ENCODE measurements at regions not wholly inside any gene's neighbourhood (a gene's known extent, or its start where the extent isn't known, plus 50 kb on each side); places are given as distances from the start of the nearest gene placed in this dataset.

DNA sequence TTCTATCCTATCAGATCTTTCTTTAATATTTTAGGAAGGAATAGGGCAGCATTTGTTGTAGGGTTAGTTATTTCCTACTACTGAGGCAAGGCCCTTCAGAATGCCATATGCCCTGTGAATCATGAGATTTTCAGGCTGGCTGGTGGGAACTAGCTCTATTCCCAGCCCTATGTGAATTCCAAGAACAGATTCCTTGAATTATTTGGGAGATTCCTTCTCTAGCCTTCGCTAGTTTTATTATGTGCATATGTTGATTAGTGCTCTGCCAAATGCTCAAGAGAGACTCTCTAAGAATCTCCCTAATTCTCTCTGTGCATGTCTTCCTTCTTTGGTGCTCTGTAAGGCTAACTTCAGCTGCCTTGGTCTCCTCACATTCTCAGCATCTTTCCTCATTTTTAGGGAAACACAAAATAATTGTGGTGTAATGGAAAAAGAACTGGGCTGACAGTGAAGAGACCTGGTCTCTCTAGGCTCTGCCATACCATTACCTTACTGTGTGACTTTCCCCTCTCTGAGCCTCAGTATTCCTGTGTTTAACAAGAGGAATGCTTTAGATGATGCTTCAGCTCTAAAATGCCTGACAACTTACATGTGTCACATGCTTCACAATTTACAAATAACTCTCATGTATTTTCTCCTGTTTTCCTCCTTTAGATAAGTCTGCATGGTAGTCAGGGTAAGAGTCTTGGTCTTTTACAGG, 79.7 kb downstream of the VMA21 start:
- DNase-seq: no peak

DNA sequence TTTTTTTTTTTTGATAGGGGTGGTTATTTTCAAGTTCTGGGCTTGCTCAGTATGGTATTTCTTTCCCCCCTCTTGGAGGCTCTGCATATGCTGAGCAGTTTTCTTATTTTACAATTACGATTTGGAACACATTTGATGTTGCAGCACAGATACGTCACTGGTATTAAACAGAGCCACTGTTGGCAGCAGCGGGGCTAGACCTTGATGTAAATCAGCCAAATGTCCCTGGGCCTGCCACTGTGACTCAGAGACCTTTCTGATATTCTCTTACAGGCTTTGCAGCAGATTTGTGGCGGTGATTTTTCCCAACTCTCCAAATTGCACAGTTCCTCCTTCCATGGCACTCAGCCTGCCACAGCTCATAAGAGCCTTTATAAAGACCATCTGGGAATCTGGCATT, 81.1 kb downstream of the VMA21 start:
- DNase-seq: no peak

GRCh38 chrX:151488677-151489076, 74.8 kb upstream of the PASD1 start:
- DNase-seq: peak; percentile 25

DNA sequence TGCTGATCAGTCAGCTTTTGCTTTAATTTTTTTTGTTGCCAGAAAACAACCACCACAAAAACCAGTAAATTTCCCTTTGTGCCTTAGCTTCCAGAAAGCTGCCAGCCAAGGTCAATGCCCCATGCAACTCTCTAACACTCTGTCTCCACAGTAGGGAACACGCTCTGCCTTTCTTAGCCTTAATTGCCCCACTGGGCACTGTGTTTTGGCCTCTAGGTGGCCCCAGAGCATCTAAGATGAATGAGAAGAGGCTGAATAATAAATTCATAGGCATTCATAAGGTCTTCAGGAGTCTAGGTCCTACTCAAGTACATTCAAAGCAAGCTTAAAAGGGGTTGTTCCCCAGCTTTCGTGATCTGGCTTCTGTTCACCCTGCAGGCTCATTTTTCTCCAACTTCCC, 57.7 kb upstream of the PASD1 start:
- DNase-seq: peak; percentile 22

DNA sequence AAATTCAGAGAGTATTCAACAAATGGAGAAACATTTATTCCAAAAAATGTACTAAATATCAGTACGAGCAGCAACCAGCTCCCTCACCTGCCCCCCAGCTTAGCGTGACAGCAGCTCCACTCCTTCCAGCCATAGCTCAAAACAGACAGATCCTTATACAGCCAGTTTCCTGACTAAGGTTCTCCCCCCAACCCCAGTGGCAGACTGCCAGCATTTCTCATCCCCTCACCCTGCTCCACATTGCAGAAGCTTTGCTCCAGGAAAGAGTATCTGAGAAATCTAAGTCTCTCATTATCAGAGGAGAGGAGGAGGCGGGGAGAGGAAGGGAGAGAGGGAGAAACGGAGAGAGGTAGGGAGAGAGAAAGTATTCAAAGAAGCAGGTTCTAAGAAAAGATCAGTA, 53.3 kb upstream of the PASD1 start:
- DNase-seq: no peak

DNA sequence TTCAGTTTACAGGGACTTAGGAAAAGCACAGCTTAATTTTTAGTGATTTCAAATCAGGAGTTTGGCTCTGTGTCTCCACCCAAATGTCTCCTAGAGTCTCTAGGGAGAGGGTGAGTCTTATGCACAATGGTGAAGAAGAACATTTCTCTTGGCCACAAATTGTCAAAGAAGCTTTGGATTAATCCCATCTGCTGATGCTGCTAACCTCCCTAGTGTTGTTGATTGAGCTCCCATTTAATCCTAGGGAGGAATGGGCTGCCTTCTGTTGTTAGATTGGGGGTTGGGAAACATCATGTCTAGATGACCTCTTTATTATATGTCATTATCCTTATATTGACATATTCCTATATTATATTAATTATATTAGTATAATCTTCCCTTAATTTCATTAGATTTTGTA, 50.0 kb upstream of the PASD1 start:
- no peak for DNase-seq
